PFSK-1 (cell line): ENCODE measurements at regions not wholly inside any gene's neighbourhood (a gene's known extent, or its start where the extent isn't known, plus 50 kb on each side); places are given as distances from the start of the nearest gene placed in this dataset.

Source experiments
- FOXP2 ChIP-seq: optimal IDR thresholded peaks from 2 replicates; pipeline ENCODE3; 2011; ENCODE audit warnings: borderline replicate concordance, control low read depth, inconsistent platforms; ENCODE audit not compliant: insufficient read depth; ENCODE audit errors: extremely low read length, extremely low read depth
- POLR2AphosphoS5 ChIP-seq: IDR thresholded peaks from 2 replicates; pipeline ENCODE4 v1.6.1; 2012; ENCODE audit warnings: low read depth, mild to moderate bottlenecking, control low read depth, low read length, moderate library complexity
- REST ChIP-seq, 2 experiments: IDR thresholded peaks; 2 replicates each; pipeline versions ENCODE4 v1.6.1 to v1.8.0; 2011 to 2012; ENCODE audit warnings: low read depth in 2 of 2, low read length in 2 of 2, control low read depth in 1 of 2, inconsistent platforms in 1 of 2, mild to moderate bottlenecking in 1 of 2, moderate library complexity in 1 of 2; ENCODE audit not compliant: insufficient read depth in 1 of 2
- SIN3A ChIP-seq: IDR thresholded peaks from 2 replicates; pipeline ENCODE4 v1.6.1; 2012; ENCODE audit warnings: mild to moderate bottlenecking, low read length, moderate library complexity, borderline replicate concordance; ENCODE audit not compliant: insufficient read depth
- TAF1 ChIP-seq: IDR thresholded peaks from 2 replicates; pipeline ENCODE4 v1.6.1; 2012; ENCODE audit warnings: low read length, control low read depth, borderline replicate concordance; ENCODE audit not compliant: insufficient read depth

GRCh38 chr5:138694146-138694545 lies 59.1 kb upstream of the CTNNA1 start:
- TF ChIP-seq TAF1 (no peak), POLR2AphosphoS5 (no peak), REST (IDR thresholded peaks at IDR 0.05; ENCODE audit: insufficient read depth in 1 of 2, low read depth in 2 of 2, low read length in 2 of 2) (no peak), SIN3A (no peak), FOXP2 (no peak)
